BJ (cell line): ENCODE measurements at regions not wholly inside any gene's neighbourhood (a gene's known extent, or its start where the extent isn't known, plus 50 kb on each side); places are given as distances from the start of the nearest gene placed in this dataset.
A peak's percentile ranks its signal among the peaks of the same experiment; 100 is the strongest.
"Not testable (repeated sequence)": the region's sequence is repeated elsewhere in the genome, so short reads cannot be mapped to it uniquely, and the experiment has no call there.

Experiments used
- CTCF ChIA-PET: fragments of 350-600 bp; formaldehyde crosslinking; extraction: SDS; loops from one replicate; lab custom pipeline; 2021; ENCODE audit warnings: antibody characterized with exemption, inconsistent platforms; lab: Yijun Ruan, JAX
- POLR2A ChIA-PET: fragments of 300-600 bp; sonication (Branson Sonifier 250); formaldehyde crosslinking; extraction: SDS; loops from one replicate; lab custom pipeline; 2021; ENCODE audit warnings: antibody characterized with exemption; lab: Charles Lee
- DNase-seq: peaks from one replicate; pipeline ENCODE4 v3.0.0-alpha.2; 2011; ENCODE audit warnings: low read depth
- H3K27me3 ChIP-seq: 2 replicates; pipeline ENCODE4 v1.6.0; 2011; ENCODE audit warnings: low read length; ENCODE audit not compliant: control insufficient read depth, insufficient read depth
- H3K36me3 ChIP-seq: 2 replicates; pipeline ENCODE4 v1.5.1; 2011; ENCODE audit warnings: low read length; ENCODE audit not compliant: control insufficient read depth, insufficient read depth
- H3K4me3 ChIP-seq: 2 replicates; pipeline ENCODE4 v1.5.1; 2011; ENCODE audit warnings: low read depth, mild to moderate bottlenecking, control low read depth, low read length
- CTCF ChIP-seq: IDR thresholded peaks from 2 replicates; pipeline ENCODE4 v1.5.1; 2011; ENCODE audit warnings: low read depth, mild to moderate bottlenecking, control low read depth, inconsistent platforms, low read length, moderate library complexity; ENCODE audit not compliant: insufficient read depth

- no peak for TF ChIP-seq CTCF
- no peak for DNase-seq
- no peaks in the 10 kb centered on the region for H3K27me3 ChIP-seq
- ChIA-PET POLR2A (no interaction called here), CTCF (no interaction called here)
- no peak overlapping the region for H3K4me3 ChIP-seq
- H3K36me3 ChIP-seq: no peaks in the 10 kb centered on the region
These were observed 240.3 kb upstream of the ETAA1 start for GRCh38 chr2:67156796-67157195.

DNA sequence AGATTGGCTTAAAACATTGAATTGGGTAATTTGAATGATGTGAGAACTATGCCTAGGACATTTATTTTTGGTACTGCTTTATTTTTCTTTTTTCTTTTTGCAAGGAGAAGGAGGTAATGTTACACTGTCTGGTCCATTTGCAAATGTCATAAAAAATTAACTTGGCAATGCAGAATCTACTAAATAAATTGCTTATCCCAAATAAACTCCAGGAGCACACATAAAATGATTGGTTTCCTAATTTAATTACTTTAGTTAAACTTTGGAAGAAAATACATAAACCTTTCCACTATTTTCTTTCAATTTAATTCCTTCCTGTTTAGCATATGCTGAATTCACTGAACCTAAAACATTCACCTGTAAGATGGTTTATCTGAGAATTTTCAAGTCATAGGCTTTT, 238.4 kb upstream of the ETAA1 start:
- Histone ChIP-seq H3K36me3 (no peaks in the 10 kb centered on the region), H3K27me3 (no peaks in the 10 kb centered on the region), H3K4me3 (no peak overlapping the region)
- CTCF ChIA-PET: no interaction called here
- POLR2A ChIA-PET: no interaction called here
- no peak for TF ChIP-seq CTCF
- no peak for DNase-seq

DNA sequence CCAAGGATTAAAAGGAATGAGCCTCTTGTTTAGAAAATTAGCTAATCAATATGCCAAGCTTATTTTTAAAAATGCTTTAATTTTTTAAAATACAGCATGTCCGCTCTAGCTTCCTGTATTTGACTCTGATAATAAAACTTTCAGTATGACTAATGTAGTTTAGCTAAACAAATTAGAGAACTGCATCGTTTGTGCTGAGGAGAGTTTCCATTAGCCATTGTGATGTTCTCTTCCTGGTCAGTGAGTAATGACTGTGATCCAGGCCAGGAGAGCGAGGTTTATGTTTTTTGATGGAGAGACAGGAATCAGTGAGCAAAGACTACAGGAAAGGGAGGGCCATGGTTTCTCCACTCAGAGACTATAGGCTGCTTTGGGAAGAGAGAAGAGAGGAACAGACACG, 237.2 kb upstream of the ETAA1 start:
- H3K4me3 ChIP-seq: no peak overlapping the region
- H3K36me3 ChIP-seq: no peaks in the 10 kb centered on the region
- ChIA-PET CTCF (no interaction called here), POLR2A (no interaction called here)
- no peaks in the 10 kb centered on the region for H3K27me3 ChIP-seq
- peak; percentile 19 for DNase-seq
- no peak for TF ChIP-seq CTCF

DNA sequence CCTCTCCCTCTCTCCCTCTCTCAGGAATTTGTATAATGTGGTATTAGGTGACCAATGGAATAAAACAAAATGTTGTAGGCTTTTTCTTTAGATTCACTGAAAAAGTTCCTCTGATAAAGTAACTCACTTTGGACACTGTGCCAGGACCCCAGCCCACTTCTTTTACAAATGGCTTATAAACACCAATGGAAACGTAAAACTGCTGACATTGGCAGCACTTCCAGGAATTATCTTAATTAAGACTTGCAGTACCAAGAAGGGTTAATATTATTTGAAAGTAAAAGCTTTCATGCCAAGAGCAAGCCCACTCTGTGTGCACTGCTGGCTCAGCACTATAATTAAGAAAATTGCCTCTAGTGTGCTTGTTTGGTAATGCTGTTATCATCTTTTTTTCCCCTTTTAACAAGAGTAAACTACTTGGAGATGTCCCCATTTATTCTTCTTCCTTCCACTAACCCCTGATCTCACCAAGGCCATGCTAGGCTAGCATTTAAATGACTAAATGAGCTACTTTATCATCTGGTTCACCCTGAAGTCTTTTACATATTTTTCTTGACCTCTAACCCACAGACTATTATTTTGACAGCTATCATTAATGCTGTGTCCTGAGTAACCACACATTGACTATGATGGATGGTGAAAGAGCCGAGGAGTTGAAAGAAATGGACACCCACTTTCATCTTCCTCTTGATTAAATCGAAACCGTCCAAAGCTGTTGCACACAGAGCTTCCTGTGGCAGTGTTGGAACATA, 232.2 kb upstream of the ETAA1 start:
- no peak for DNase-seq
- CTCF ChIA-PET: no interaction called here
- no peaks in the 10 kb centered on the region for H3K27me3 ChIP-seq
- H3K4me3 ChIP-seq: no peak overlapping the region
- H3K36me3 ChIP-seq: no peaks in the 10 kb centered on the region
- POLR2A ChIA-PET: no interaction called here
- no peak for TF ChIP-seq CTCF

GRCh38 chr2:67165523-67165990, 231.6 kb upstream of the ETAA1 start:
- no peaks in the 10 kb centered on the region for H3K27me3 ChIP-seq
- POLR2A ChIA-PET: no interaction called here
- no peaks in the 10 kb centered on the region for H3K36me3 ChIP-seq
- CTCF ChIA-PET: interaction anchor here (0.7 kb wide), 1 partner anchor 8 kb away, joined by 3 read pairs; no protein-coding TSS in a partner anchor
- H3K4me3 ChIP-seq: no peak overlapping the region
- no peak for DNase-seq
- no peak for TF ChIP-seq CTCF

DNA sequence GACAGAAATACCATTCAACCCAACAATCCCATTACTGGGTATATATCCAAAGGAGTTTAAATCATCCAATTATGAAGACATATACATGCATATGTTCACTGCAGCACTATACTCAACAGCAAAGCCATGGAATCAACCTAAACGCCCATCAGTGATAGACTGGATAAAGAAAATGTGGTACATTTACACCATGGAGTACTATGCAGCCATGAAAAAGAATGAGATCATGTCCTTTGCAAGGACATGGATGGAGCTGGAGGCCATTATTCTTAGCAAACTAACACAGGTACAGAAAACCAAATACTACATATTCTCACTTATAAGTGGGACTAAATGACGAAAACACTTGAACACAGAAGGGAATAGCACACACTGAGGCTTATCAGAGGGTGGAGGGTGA, 230.6 kb upstream of the ETAA1 start:
- H3K27me3 ChIP-seq, POLR2A ChIA-PET: not testable (repeated sequence)
- CTCF ChIA-PET: interaction anchor here (0.7 kb wide), 1 partner anchor 7 kb away, joined by 3 read pairs; no protein-coding TSS in a partner anchor

More for the DNA sequence above, 230.6 kb upstream of the ETAA1 start:
- not testable (repeated sequence) for DNase-seq, H3K4me3 ChIP-seq, H3K36me3 ChIP-seq
